IMR-90 (cell line): ENCODE measurements at regions not wholly inside any gene's neighbourhood (a gene's known extent, or its start where the extent isn't known, plus 50 kb on each side); places are given as distances from the start of the nearest gene placed in this dataset.

Source experiments
- ATAC-seq: fragments of 200-7000 bp; cut with Tn5 transposase; 2 replicates; pipeline ENCODE4 v1.9.1; 2020; ENCODE audit warnings: low read depth, mild to moderate bottlenecking, moderate library complexity
- BruUV-seq: library from RNA; stranded (reverse); fragments of 400-500 nt; replicated peaks from 2 replicates; lab custom pipeline; 2021; lab: Mats Ljungman, UMichigan
- CTCF ChIA-PET: fragments of 300-600 bp; formaldehyde crosslinking; extraction: SDS; loops from one replicate; lab custom pipeline; 2021; ENCODE audit warnings: antibody characterized with exemption; lab: Yijun Ruan, JAX
- POLR2A ChIA-PET: fragments of 300-600 bp; sonication (Branson Sonifier 250); formaldehyde crosslinking; loops from one replicate; lab custom pipeline; 2022; ENCODE audit warnings: antibody characterized with exemption; ENCODE audit not compliant: unreplicated experiment; lab: Charles Lee
- DNase-seq: peaks from one replicate; pipeline ENCODE4 v3.0.0; 2013
- H2AFZ ChIP-seq: replicated peaks from 2 replicates; pipeline ENCODE3; 2013; ENCODE audit warnings: low read length, mild to moderate bottlenecking; ENCODE audit not compliant: poor library complexity
- H2AK5ac ChIP-seq: 2 replicates; pipeline ENCODE4 v1.6.1; 2013; ENCODE audit warnings: low read depth, low read length, inconsistent platforms
- H2AK9ac ChIP-seq: replicated peaks from 2 replicates; pipeline ENCODE3; 2013; ENCODE audit warnings: mild to moderate bottlenecking, low read depth, low read length, moderate library complexity; ENCODE audit not compliant: poor library complexity
- H2BK120ac ChIP-seq: 2 replicates; pipeline ENCODE4 v1.6.1; 2013; ENCODE audit warnings: low read depth, low read length, inconsistent platforms
- H2BK15ac ChIP-seq: 3 replicates; pipeline ENCODE4 v1.6.1; 2013; ENCODE audit warnings: low read depth, low read length, inconsistent platforms
- H2BK20ac ChIP-seq: 2 replicates; pipeline ENCODE4 v1.6.1; 2013; ENCODE audit warnings: low read depth, mild to moderate bottlenecking, inconsistent platforms, low read length, moderate library complexity
- H2BK5ac ChIP-seq: 2 replicates; pipeline ENCODE4 v1.6.1; 2013; ENCODE audit warnings: mild to moderate bottlenecking, low read depth, low read length, inconsistent platforms; ENCODE audit not compliant: poor library complexity, severe bottlenecking
- H3K14ac ChIP-seq: replicated peaks from 2 replicates; pipeline ENCODE4 v1.6.1; 2013; ENCODE audit warnings: low read depth, low read length, inconsistent platforms
- H3K18ac ChIP-seq: 2 replicates; pipeline ENCODE4 v1.6.1; 2013; ENCODE audit warnings: low read depth, low read length, control low read depth
- H3K23ac ChIP-seq: 2 replicates; pipeline ENCODE4 v1.6.1; 2013; ENCODE audit warnings: low read depth, low read length, inconsistent platforms
- H3K27ac ChIP-seq: 2 replicates; pipeline ENCODE4 v1.5.1; 2013; ENCODE audit warnings: mild to moderate bottlenecking, control low read depth, low read length; ENCODE audit not compliant: insufficient read depth
- H3K27me3 ChIP-seq: 2 replicates; pipeline ENCODE4 v1.6.1; 2013; ENCODE audit warnings: low read length; ENCODE audit not compliant: control insufficient read depth, insufficient read depth
- H3K36me3 ChIP-seq: 2 replicates; pipeline ENCODE4 v1.6.1; 2013; ENCODE audit warnings: low read length, mixed read lengths; ENCODE audit not compliant: control insufficient read depth, insufficient read depth
- H3K4ac ChIP-seq: 2 replicates; pipeline ENCODE4 v1.6.1; 2013; ENCODE audit warnings: low read depth, low read length, inconsistent platforms
- H3K4me1 ChIP-seq: 2 replicates; pipeline ENCODE4 v1.6.1; 2013; ENCODE audit warnings: low read length, mixed read lengths; ENCODE audit not compliant: control insufficient read depth, insufficient read depth
- H3K4me2 ChIP-seq: 2 replicates; pipeline ENCODE4 v1.6.1; 2013; ENCODE audit warnings: low read depth, mild to moderate bottlenecking, control low read depth, low read length, moderate library complexity
- H3K4me3 ChIP-seq: 2 replicates; pipeline ENCODE4 v1.5.1; 2013; ENCODE audit warnings: low read depth, mild to moderate bottlenecking, control low read depth, low read length, moderate library complexity; ENCODE audit not compliant: insufficient read depth
- H3K56ac ChIP-seq: 2 replicates; pipeline ENCODE4 v1.6.1; 2013; ENCODE audit warnings: low read length, inconsistent platforms; ENCODE audit not compliant: insufficient read depth; ENCODE audit errors: extremely low read depth
- H3K79me1 ChIP-seq, 2 experiments: 2 replicates each; pipeline ENCODE4 v1.6.1; 2013; ENCODE audit warnings: low read length in 2 of 2, inconsistent platforms in 1 of 2, low read depth in 1 of 2
- H3K9ac ChIP-seq: 2 replicates; pipeline ENCODE4 v1.6.1; 2013; ENCODE audit warnings: low read depth, low read length, control low read depth
- H3K9me1 ChIP-seq: 2 replicates; pipeline ENCODE4 v1.6.1; 2013; ENCODE audit warnings: low read length, inconsistent platforms; ENCODE audit not compliant: insufficient read depth
- H3K9me3 ChIP-seq: 2 replicates; pipeline ENCODE4 v1.6.1; 2013; ENCODE audit warnings: low read length; ENCODE audit not compliant: control insufficient read depth, insufficient read depth
- H4K20me1 ChIP-seq: 2 replicates; pipeline ENCODE4 v1.6.1; 2013; ENCODE audit warnings: low read length, inconsistent platforms; ENCODE audit not compliant: insufficient read depth
- H4K5ac ChIP-seq: 2 replicates; pipeline ENCODE4 v1.6.1; 2013; ENCODE audit warnings: mild to moderate bottlenecking, low read depth, low read length, control low read depth
- H4K8ac ChIP-seq, 2 experiments: 2 replicates each; pipeline ENCODE4 v1.6.1; 2013; ENCODE audit warnings: low read depth in 2 of 2, low read length in 2 of 2, control low read depth in 1 of 2, inconsistent platforms in 1 of 2
- H4K91ac ChIP-seq: 2 replicates; pipeline ENCODE4 v1.6.1; 2013; ENCODE audit warnings: low read depth, low read length, inconsistent platforms; ENCODE audit not compliant: insufficient read depth
- BHLHE40 ChIP-seq: fragments of 150-350 bp; IDR thresholded peaks from 2 replicates; pipeline ENCODE4 v1.6.1; 2016; ENCODE audit warnings: mild to moderate bottlenecking, low read depth, low read length
- CEBPB ChIP-seq: IDR thresholded peaks from 2 replicates; pipeline ENCODE4 v1.6.1; 2012; ENCODE audit warnings: low read depth, low read length, improper control_type of control experiment
- CHD1 ChIP-seq: IDR thresholded peaks from 2 replicates; pipeline ENCODE4 v1.6.1; 2012; ENCODE audit warnings: low read depth, low read length, improper control_type of control experiment
- ELK1 ChIP-seq: fragments of 150-350 bp; IDR thresholded peaks from 2 replicates; pipeline ENCODE4 v1.6.1; 2016; ENCODE audit warnings: low read depth, mild to moderate bottlenecking, low read length, moderate library complexity, borderline replicate concordance
- FOS ChIP-seq: fragments of 150-350 bp; IDR thresholded peaks from 2 replicates; pipeline ENCODE4 v1.6.1; 2016; ENCODE audit warnings: low read depth, low read length
- MAFK ChIP-seq: IDR thresholded peaks from 2 replicates; pipeline ENCODE4 v1.6.1; 2012; ENCODE audit warnings: low read depth, low read length, improper control_type of control experiment
- MAZ ChIP-seq: IDR thresholded peaks from 2 replicates; pipeline ENCODE4 v1.6.1; 2012; ENCODE audit warnings: low read depth, mild to moderate bottlenecking, low read length, improper control_type of control experiment, moderate library complexity, borderline replicate concordance
- MXI1 ChIP-seq: IDR thresholded peaks from 2 replicates; pipeline ENCODE4 v1.6.1; 2012; ENCODE audit warnings: low read depth, mild to moderate bottlenecking, low read length, moderate library complexity, borderline replicate concordance
- NFE2L2 ChIP-seq: fragments of 150-350 bp; IDR thresholded peaks from 2 replicates; pipeline ENCODE4 v1.6.1; 2016; ENCODE audit warnings: low read depth, mild to moderate bottlenecking, low read length
- POLR2A ChIP-seq: IDR thresholded peaks from 2 replicates; pipeline ENCODE4 v1.6.1; 2012; ENCODE audit warnings: mild to moderate bottlenecking, low read depth, low read length
- RAD21 ChIP-seq: IDR thresholded peaks from 2 replicates; pipeline ENCODE4 v1.6.1; 2012; ENCODE audit warnings: low read length, improper control_type of control experiment
- RCOR1 ChIP-seq: IDR thresholded peaks from 2 replicates; pipeline ENCODE4 v1.6.1; 2012; ENCODE audit warnings: mild to moderate bottlenecking, low read length, improper control_type of control experiment; ENCODE audit not compliant: insufficient replicate concordance
- RFX5 ChIP-seq: IDR thresholded peaks from 2 replicates; pipeline ENCODE4 v1.8.0; 2012; ENCODE audit warnings: low read depth, mild to moderate bottlenecking, low read length, moderate library complexity
- SMC3 ChIP-seq: fragments of 150-350 bp; IDR thresholded peaks from 2 replicates; pipeline ENCODE4 v1.6.1; 2016; ENCODE audit warnings: low read depth, mild to moderate bottlenecking, antibody characterized with exemption, low read length, moderate library complexity
- USF2 ChIP-seq: fragments of 150-350 bp; IDR thresholded peaks from 2 replicates; pipeline ENCODE4 v1.6.1; 2017; ENCODE audit warnings: mild to moderate bottlenecking, antibody characterized with exemption, low read length, low read depth
- WGBS, 2 experiments: methylation state at CpG; one replicate each; pipeline versions ENCODE4 v1.1.5 to v1.1.7; 2013; ENCODE audit warnings: missing lambda C conversion rate in 2 of 2; ENCODE audit not compliant: insufficient read length in 1 of 2; ENCODE audit errors: extremely low coverage in 2 of 2; 5-methylcytosine and 5-hydroxymethylcytosine counted together
- dilution Hi-C: fragments of 300-500 bp; cut with HindIII; formaldehyde crosslinking; loops from one replicate; pipeline ENCODE4 v1.14.3; 2018; ENCODE audit warnings: low sequenced_read_pairs; ENCODE audit not compliant: unreplicated experiment
- in situ Hi-C: fragments of 300-500 bp; cut with MboI; formaldehyde crosslinking; loops from 3 replicates; pipeline ENCODE4 v1.14.3; 2019; ENCODE audit warnings: low sequenced_read_pairs, inconsistent platforms, mixed read lengths
- intact Hi-C: fragments of 100-400 bp; cut with micrococcal nuclease; formaldehyde crosslinking; loops from 2 replicates; pipeline ENCODE4 v1.10.0; 2022
- TF ChIP-seq, protein P1 (sequence below): conservative IDR thresholded peaks from 2 replicates; pipeline ENCODE4 v1.5.1; 2012; ENCODE audit warnings: mild to moderate bottlenecking, low read depth, low read length, improper control_type of control experiment

- H3K9ac ChIP-seq: no peak overlapping the region
- H2BK20ac ChIP-seq: no peak overlapping the region
- H2BK5ac ChIP-seq: no peak overlapping the region
- H3K18ac ChIP-seq: no peak overlapping the region
- H4K8ac ChIP-seq: no peak overlapping the region
- no peak overlapping the region for H3K4me2 ChIP-seq
- no peak overlapping the region for H3K27ac ChIP-seq
- H3K56ac ChIP-seq: no peak overlapping the region
- no peak overlapping the region for H2BK120ac ChIP-seq
- no CpG with 5 or more reads among the region's 5 CpGs for WGBS, 2 experiments
- no TSS peak for BruUV-seq
- dilution Hi-C loops: loop anchor here (25.0 kb wide), 1 partner anchor 723 kb away; the partner anchor contains the start of gene SFMBT2
- no peaks in the 10 kb centered on the region for H4K20me1 ChIP-seq
- no peak overlapping the region for H2AFZ ChIP-seq
- H3K4me3 ChIP-seq: no peak overlapping the region
- H3K14ac ChIP-seq: no peak overlapping the region
- no peaks in the 10 kb centered on the region for H3K79me1 ChIP-seq
- H3K9me3 ChIP-seq: no peaks in the 10 kb centered on the region
- no peaks in the 10 kb centered on the region; the same call in 1 of the 2 replicates for H3K27me3 ChIP-seq
- no peak overlapping the region for H4K91ac ChIP-seq
- H3K23ac ChIP-seq: no peak overlapping the region
- ATAC-seq (no peak), DNase-seq (no peak)
- no peaks in the 10 kb centered on the region for H3K36me3 ChIP-seq
- ChIA-PET POLR2A (no interaction called here), CTCF (no interaction called here)
- intact Hi-C loops: no loop called here
- in situ Hi-C loops: no loop called here
- no peaks in the 10 kb centered on the region for H3K4me1 ChIP-seq
- H2BK15ac ChIP-seq: no peak overlapping the region
- H2AK9ac ChIP-seq: no peak overlapping the region
- H3K4ac ChIP-seq: no peak overlapping the region
- no peak overlapping the region for H2AK5ac ChIP-seq
- H4K5ac ChIP-seq: no peak overlapping the region
- no peaks in the 10 kb centered on the region for H3K9me1 ChIP-seq
- no peak for TF ChIP-seq RAD21
- TF ChIP-seq NFE2L2: no peak
- no peak for TF ChIP-seq MAFK
- TF ChIP-seq FOS: no peak
- TF ChIP-seq RCOR1: no peak
- TF ChIP-seq, protein P1, sequence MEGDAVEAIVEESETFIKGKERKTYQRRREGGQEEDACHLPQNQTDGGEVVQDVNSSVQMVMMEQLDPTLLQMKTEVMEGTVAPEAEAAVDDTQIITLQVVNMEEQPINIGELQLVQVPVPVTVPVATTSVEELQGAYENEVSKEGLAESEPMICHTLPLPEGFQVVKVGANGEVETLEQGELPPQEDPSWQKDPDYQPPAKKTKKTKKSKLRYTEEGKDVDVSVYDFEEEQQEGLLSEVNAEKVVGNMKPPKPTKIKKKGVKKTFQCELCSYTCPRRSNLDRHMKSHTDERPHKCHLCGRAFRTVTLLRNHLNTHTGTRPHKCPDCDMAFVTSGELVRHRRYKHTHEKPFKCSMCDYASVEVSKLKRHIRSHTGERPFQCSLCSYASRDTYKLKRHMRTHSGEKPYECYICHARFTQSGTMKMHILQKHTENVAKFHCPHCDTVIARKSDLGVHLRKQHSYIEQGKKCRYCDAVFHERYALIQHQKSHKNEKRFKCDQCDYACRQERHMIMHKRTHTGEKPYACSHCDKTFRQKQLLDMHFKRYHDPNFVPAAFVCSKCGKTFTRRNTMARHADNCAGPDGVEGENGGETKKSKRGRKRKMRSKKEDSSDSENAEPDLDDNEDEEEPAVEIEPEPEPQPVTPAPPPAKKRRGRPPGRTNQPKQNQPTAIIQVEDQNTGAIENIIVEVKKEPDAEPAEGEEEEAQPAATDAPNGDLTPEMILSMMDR: no peak
- TF ChIP-seq SMC3: no peak
- no peak for TF ChIP-seq POLR2A
- no peak for TF ChIP-seq USF2
- TF ChIP-seq CHD1: no peak
- no peak for TF ChIP-seq MXI1
- TF ChIP-seq ELK1: no peak
- TF ChIP-seq RFX5: no peak
- no peak for TF ChIP-seq CEBPB
- TF ChIP-seq MAZ: no peak
- no peak for TF ChIP-seq BHLHE40
These were observed 109.0 kb upstream of the PRKCQ start for GRCh38 chr10:6689036-6689435.
